Pons (tissue), 1 donor: ENCODE measurements at regions not wholly inside any gene's neighbourhood (a gene's known extent, or its start where the extent isn't known, plus 50 kb on each side); places are given as distances from the start of the nearest gene placed in this dataset.
"Not testable (repeated sequence)": the region's sequence is repeated elsewhere in the genome, so short reads cannot be mapped to it uniquely, and the experiment has no call there.

Experiments
- DNase-seq: peaks from one replicate; pipeline ENCODE4 v3.0.0-alpha.2; 2016; ENCODE audit warnings: low spot score

DNA sequence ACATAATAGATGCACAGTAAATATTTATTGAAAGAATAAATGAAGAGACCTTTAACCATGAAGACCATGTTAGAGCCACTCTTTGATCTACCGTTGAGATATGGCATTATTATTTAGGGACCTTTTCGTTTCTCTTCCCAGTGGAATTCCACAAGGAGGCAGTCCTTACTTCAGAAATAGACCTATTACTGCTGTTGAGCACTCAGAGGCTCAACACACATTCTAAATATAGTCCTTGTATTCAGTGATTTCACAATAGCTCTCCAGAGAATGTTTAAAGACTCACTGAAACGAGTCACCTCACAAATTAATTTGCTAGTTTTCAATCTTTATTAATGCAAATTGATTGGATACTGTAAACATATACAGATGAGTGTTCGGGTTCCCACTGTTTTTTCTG, 603.8 kb downstream of the CDH8 start:
- no peak for DNase-seq

DNA sequence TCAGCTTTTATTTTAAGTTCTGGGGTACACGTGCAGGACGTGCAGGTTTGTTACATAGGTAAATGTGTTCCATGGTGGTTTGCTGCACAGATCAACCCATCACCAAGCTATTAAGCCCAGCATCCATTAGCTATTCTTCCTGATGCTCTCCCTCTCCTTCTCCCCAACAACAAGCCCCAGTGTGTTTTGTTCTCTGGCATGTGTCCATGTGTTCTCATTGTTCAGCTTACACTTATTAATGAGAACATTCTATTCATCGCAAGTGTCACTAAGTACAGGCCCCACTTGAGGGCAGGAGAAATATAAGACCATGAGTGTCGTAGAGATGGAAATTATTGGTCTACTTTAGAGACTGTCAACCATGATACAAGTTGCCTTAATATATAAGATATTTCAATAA, 615.1 kb downstream of the CDH8 start:
- peak; percentile 78 for DNase-seq

DNA sequence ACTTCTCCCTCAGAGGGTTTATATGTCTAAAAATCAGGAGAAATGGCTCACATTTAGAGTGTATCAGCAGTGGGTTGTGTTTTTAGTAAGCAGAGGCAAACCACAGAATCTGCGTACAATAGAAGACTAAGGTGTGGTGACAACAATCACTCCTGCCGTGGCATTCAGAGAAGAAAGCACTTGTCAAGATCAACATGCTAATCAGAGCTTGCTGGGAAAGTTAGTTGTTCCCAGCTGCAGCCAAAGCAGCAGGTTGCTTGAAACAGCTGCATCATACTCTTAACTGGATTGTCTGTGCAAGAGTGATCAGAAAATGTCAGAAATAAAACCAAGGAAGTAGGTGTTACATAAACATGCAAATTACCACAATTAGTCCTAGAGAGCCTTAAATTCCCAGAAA, 616.4 kb downstream of the CDH8 start:
- DNase-seq = no peak

DNA sequence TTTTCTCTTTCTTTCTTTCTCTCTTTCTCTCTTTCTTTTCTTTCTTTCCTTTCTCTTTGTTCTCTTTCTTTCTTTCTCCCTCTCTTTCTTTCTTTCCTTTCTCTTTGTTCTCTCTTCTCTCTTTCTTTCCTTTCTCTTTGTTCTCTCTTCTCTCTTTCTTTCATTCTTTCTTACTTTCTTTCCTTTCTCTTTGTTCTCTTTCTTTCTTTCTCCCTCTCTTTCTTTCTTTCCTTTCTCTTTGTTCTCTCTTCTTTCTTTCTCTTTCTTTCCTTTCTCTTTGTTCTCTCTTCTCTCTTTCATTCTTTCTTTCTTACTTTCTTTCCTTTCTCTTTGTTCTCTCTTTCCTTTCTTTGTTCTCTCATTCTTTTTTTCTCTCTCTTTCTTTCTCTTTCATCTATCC, 617.4 kb downstream of the CDH8 start:
- DNase-seq = not testable (repeated sequence)

DNA sequence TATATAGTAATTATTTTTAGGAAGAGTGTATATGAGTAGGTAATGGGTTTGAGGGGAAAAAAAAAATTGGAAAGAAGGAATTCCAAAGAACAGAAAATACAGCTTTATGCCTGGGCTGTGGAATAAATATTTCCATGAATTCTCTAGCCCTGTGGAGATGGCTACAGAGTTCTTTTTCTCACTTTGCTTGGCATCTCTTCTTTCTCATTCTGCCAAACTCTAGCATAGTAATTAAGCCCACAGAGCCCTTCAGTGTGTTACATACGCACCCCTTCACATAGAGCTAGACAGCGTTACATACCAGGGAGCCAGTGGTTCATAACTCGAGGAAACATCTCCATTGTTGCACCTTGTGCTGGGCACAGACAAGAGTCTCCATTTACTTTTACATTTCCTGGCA, 621.1 kb downstream of the CDH8 start:
- DNase-seq = no peak

DNA sequence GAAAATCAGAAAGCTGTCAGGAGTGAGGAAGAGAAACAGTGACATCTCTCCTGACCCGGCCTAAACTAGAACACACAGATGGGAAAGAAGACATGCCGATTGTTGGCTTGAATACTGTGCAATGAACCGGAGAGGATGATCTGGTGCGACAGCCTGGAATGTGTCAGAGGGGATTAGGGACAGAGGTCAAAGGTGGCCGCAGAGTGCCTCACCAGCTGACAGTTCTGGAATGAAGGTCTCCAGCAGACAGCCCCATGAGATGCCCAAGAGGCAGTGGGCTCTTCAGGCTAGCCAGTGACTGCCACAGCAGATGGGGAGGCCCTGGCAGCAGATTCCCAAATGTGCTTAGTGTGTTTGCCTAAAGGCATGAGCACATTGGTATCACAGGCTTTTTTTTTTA, 623.2 kb downstream of the CDH8 start:
- no peak for DNase-seq

DNA sequence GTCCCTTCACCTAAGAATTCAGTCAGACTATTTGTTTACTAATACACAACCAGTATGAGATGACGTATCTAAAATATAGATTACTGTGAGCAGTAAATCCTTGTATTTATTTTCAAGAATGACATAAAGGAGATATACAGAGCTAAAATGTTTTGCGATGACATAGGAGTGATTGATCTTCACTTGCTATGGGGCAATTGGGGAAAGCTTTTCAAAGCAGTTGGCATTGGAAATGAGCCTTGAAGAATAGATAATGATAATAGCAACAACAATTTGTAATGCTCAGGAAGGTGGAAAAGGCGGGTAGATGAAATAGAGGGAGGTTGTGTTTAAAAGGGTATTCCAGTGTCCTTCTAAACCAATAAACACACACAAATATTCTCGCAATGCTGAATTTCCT, 623.7 kb downstream of the CDH8 start:
- no peak for DNase-seq

DNA sequence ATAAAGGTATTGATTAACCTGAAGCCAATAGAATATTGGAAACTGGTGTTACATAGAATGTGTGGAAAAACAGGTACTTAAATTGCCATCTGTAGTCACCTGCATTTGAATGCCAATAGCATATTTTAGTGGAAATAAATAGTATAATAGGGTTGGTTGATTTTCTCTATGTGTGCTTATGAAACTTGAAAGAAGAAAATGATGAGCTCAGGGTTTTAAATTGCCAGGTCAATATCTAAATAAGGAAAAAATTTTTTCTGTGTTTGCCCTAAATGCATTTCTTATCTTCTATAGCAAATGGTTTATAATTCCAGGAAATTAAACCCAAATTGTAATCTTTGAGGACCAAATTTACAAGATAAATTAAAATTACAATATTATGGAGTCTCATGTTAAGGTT, 626.6 kb downstream of the CDH8 start:
- no peak for DNase-seq

DNA sequence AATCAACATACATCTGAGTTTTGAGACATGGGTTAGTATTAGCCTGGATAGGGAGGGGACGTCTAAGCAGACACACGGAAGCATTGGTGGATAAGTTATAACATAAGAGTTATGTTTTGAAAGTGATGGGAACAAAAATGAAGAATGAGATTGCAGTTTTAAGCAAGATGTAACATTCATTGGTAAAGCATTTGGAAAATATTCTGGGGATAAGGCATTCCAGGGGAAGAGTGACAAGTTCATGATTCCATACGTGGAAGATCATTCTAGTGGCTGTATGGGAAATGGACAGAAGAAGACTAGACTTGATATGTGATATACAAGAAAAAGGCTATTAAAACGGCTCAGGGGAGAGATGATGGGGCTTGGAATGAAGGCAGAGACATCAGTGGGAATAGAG, 632.9 kb downstream of the CDH8 start:
- no peak for DNase-seq

DNA sequence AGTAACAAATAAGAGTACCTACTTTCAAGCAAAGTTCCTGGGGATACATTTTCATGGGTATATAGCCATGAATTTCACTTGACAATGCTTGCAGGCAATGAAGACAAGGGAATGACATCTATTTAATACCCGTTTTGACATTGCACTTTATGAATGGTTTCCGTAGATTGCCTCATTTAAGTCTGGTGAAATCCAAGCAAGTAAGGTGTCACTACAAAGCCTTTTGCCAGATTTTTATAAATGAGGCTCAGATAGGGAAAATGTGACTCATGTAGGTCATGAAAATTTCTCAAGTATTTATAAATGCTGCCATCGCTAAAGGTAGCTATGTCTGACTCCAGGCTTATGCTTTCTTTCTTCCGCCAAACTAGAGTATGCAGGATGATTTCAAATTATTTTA, 644.3 kb downstream of the CDH8 start:
- no peak for DNase-seq

DNA sequence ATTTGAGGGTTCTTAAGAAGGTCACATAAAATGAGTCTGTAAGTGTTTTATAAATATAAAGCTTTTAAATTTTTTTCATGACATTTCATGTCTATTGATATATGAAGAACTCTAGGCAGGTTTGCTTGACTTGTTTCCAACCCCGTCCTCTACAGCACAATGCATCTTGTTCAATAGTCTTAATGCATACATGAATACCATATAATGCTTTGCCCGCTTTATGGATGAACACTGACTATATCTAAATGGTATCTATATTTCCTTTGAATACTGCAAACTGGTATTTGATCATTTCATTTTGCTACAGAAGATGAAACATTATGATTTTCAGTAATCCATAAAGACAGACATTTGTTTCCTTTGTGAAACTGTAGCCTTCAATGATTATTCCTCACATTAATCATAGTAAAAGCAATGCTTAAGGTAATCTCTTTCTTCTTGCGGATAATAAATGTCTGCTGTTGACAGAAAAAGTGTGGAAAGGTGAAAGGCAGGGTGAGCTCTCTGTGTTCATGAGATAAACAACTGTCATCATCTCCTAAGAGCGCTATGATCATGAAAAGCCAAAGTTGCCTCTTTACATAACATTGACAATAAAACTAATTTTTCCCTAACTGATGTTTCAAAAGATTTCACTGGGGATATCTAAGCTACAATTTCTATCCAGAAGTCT, 645.1 kb downstream of the CDH8 start:
- DNase-seq = no peak

DNA sequence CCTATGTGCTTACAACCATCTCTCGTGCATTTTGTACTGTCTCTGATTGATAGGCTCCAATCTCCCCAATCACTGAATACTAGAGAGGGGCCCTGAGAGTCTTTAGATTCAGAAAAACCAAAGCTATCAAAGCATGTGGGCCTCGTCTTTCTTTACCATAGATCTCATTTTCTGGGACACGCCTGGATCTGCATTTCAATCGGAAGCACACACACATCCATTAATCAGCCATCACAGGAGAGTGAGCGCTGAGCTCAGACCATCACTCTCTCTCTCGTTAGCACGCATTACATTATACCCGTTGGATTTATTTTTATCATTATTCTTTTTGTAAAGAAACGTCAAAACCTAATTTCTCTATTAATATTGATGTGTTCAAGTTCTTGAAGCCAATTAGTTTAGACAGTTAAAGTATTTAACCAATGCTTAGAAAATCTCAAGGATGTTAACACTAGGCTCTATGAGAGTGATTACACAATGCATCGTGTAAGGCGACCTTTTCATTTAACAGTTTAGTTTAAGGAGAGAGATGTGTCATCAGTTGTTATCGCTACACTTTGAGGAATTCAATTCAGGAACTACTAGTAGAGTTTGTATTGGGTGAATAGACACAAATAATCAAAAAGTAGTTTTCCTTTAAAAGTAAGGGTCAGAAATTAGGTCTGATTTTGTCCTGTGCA, 650.7 kb downstream of the CDH8 start:
- no peak for DNase-seq

DNA sequence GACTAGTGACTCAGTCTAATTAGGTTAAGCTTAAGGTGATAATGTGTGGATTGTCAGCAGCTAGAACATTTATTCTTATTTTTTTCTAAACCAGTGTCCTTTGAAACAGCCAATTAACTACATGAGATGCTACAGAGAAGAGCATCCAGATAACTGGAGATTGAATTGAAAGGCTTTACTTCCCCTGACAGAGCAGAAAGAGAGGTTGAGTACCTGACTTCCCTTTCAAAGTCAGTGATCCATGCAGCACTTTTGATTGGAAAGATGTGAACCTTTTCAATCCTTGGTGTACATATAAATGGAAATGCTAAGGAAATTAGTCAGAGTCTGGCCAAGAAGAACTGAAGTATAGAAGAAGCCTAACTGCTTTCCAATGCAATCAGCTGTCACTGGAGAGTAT, 653.8 kb downstream of the CDH8 start:
- DNase-seq = no peak

DNA sequence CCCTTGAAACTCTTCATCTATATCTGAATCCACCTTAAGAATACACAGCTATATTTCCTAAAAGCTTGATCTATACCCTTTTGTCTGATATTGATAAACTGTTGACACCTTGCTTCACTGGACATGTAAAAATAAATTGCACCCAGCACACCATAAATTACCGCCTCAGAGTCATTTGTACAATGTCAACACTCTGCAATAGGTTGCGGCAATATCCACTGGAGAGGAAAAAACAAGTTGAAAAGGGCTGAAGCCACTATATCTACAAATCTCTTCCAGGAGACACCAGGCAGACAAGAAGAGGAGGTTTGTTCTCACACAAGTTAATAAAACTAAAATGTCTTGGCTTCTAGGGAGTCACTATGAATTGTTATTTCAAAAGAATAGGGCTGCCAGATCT, 656.9 kb downstream of the CDH8 start:
- no peak for DNase-seq

DNA sequence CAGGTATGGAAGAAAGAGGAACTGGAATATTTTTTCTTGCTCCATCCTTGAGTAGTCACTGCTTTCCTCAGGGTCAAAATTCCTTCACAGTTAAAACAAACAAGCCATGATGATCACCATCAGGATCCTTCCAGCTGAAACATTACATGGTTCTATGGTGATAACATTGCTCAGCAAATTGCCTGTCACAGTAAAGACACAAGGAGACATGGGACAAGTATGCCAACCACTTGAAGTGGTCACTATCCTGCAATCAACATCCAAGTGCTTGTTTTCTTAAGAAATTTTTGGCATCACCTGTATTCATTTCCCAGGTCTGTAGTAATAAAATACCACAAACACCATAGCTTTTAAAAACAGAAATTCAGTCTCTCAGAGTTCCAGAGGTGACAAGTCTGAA, 662.2 kb downstream of the CDH8 start:
- no peak for DNase-seq

DNA sequence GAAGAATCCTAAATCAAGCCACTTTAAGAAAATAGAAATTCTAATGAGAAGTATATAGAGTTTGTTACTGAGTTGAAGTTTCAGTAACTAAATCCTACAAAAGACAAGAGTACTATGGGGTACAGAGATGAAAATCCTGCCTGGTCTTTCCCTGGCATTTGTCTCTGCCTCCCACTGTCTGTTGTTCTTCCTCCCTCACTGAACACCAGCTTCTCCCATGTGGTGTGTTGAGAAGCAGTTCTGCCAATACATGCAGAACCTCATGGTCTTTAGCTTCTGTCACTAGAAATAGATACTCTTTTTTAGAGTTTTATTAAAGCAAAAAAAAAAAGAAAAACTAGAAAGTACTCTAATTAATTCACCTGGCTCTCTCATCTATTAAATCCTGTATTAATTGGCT, 664.4 kb downstream of the CDH8 start:
- no peak for DNase-seq

DNA sequence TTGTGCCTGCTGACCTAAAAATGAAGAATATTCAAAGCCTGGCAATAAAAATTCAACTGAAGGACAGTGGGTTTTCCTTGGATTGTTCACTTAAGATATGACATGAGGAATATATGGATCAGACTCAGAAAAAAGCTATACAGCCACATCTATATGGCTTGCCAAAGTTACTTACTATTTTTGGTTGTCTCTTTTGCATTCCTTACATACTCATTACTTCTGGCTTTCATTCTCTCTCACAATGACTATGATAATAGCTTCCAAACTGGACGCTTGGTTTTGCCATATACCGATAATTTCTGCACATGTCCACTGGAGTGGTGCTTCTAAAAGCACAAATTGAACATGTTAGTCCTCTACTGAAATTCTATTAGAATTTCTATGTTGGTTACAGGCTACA, 664.9 kb downstream of the CDH8 start:
- no peak for DNase-seq

DNA sequence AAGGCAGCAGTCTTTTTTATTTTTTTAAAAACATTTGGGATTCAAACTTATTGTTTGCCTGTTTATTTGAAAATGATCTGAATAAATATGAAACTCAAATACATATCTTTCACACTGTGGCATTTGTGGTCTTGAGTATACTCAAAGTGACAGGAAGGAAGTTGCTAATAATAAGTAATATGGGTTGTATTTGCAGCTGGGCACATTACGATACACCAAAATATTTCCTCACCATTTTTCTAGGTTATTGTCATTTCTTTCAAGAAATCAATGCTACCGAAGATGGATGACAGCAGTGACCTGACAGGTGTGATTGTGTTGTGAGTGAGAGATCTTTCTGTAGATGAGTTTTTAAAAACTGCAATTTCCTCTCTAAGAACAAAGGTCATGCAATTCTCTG, 665.7 kb downstream of the CDH8 start:
- DNase-seq = no peak

DNA sequence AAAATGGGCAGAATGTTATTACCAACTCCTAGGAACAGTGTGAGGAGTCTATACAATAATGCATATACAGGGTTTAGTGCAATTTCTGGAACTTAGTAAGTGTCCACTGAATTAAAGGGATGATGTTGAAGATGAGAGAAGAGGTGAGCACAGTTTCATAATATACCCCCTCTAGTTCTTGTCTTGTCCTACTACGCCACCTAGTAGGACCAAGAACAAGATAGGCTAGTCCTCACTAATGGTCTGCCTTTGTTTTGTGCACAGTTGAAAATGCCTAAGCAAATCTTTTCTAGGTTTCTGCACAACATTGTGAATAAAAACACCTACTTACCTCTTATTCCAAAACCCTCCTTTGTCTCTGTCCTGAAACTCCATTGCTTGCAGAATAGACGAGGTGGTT, 670.2 kb downstream of the CDH8 start:
- no peak for DNase-seq

DNA sequence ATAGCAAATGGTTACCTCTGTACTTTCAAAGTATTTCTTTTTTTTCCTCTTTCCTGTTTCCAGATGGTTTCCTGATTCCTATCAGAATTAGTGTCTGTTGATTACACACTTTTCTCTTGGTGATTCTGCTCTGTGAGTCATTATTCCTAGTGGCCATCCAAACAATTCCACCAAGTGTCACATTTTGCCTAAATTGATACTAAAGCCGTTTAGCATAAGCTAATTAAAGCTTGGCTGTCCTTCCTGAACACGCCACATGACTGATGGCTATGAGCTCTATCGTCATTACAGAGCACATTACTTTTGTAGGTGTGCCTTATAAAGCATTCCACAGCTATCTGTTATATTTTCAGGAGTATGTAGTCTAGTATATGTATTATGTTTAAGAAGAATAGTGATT, 671.2 kb downstream of the CDH8 start:
- no peak for DNase-seq

DNA sequence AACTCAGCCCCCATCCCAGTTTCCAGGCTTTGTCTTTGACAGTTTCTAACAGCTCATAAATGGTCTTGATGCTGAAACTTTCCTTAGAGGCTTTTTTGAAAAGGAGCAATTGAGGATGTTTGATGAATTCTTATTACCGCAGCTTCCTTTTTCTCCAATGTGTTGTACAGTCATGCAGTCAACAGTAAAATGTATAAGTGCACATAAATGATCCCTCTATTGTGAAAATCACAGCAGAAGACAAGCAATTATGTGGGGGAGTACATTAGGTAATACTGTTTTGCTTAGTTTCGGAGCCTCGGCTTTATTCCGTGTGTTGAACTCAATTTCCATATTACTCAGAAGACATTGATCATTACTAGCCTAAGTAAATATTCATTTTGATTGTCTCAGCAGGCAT, 673.7 kb downstream of the CDH8 start:
- no peak for DNase-seq

DNA sequence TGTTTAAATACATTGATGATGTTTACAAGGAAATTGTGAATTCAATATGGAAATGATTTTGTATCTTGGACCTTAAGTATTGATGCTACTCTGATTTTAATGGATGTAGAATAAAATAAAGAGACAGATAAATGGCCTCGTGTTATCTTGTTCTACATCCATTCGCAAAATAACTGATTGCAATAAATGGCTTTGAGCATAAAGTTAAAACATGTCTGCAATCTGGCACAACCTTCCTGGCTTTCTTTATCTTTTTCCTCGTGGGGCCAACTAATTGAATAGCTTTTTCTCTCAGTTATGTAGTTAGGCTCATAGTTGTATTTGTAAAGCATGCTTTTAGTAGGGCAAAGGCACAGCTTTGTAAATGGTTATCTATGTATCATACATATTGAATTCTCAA, 691.4 kb downstream of the CDH8 start:
- no peak for DNase-seq

DNA sequence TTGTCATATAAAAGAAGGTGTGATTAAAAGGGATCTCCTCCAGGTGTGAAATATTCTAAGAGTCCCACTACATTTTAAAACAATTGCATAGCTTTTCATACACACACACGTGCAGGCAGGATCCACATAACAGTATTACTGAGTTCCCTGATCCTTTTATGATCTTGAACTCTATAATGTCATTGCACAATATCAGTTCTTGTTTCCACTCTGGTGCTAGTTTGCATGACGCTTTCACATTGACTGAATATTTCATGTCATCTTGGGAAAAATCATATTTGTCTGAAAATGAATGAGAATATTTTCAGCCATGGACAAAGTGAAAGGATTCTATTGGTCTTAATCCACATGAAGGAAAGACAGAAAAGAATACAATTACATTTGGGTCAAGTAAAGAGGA, 703.8 kb downstream of the CDH8 start:
- DNase-seq = no peak

DNA sequence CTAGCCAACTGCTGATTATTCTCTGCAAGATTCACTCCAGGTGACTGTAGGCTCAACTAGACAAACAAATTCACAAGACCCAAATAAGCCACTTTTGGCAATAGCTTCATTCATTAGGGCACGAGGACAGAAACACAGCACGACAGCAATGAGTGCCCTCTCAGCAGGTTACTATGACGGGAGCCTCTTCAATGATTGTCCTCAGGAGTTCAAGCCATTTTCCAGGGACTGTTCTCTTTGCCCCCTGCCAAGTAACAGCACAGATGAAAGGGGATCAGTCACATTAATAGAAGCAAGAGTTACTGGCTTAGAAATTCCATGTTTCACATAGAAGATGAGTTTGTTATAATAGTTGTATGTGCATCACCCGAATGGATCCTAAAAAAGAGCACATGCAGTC, 712.2 kb downstream of the CDH8 start:
- no peak for DNase-seq
